GM18498 (cell line): ENCODE measurements at regions not wholly inside any gene's neighbourhood (a gene's known extent, or its start where the extent isn't known, plus 50 kb on each side); places are given as distances from the start of the nearest gene placed in this dataset.
"Not testable (repeated sequence)": the region's sequence is repeated elsewhere in the genome, so short reads cannot be mapped to it uniquely, and the experiment has no call there.

Experiments used
- ATAC-seq: cut with Tn5 transposase; IDR thresholded peaks from one replicate; pipeline ENCODE4 v1.9.1; 2021; ENCODE audit warnings: mild to moderate bottlenecking, moderate library complexity; ENCODE audit not compliant: unreplicated experiment

DNA sequence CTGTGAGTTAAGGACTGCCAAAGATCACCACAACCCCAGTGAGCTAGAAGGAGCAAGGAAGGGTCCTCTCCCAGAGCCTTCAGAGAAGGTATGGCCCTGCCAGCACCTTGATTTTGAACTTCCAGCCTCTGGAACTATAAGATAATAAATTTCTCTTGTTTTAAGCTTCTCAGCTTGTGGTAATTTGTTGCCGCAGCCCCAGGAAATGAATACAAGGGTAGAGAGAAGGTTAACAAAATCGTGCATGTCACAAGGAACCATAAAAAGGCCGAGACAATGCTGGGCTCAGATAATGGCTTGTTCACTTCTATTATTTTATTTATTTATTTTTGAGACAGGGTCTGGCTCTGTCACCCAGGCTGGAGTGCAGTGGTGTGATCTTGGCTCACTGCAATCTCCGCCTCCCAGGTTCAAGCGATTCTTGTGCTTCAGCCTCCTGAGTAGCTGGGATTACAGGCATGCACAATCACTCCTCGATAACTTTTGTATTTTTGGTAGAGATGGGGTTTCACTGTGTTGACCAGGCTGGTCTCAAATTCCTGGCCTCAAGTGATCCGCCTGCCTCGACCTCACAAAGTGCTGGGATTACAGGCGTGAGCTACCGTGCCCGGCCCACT lies 71.5 kb downstream of the WSB1 start:
- ATAC-seq: not testable (repeated sequence)

GRCh38 chr17:27366437-27366836 lies 72.5 kb downstream of the WSB1 start:
- ATAC-seq: no peak

DNA sequence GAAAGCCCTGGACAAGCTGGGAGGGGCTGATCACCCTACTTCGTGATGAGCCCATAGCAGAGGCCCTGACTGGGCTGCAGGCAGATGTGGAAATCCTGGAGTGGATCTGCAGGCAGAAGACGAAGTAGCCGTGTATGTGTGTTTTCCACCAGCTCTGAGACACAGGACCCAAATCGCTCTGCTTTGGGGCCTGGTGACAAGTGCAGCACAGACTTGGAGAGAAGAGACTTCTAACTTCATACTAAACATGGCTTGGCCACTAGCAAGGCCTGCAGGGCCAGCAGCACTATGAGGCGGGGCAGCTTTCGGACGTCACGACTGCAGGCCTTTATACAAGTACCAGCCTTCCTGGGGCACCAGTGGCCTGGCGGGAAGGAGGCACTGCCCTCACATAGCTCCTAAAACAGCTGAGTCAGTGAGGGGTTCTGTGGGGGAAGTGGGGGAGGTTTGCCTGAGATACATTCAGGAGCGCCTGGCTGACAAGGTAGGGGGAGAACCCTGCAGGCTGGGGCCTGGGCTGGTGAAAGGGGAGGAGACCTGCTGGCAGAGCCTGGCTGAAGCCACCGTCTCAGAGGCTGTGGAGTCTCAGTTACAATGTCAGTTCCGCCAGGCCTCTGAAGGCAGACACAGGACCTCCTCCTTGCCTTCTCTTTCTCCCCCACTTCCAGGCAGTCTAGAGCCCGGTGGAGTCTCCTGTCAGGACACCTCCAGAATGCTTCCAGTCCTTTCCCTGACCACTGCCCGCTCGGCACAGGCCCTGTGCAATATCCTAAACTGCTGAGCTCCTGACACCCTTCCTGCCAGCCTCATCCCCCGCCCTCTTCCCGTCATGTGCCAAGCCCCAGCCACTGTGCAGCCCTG lies 73.4 kb downstream of the WSB1 start:
- no peak for ATAC-seq

DNA sequence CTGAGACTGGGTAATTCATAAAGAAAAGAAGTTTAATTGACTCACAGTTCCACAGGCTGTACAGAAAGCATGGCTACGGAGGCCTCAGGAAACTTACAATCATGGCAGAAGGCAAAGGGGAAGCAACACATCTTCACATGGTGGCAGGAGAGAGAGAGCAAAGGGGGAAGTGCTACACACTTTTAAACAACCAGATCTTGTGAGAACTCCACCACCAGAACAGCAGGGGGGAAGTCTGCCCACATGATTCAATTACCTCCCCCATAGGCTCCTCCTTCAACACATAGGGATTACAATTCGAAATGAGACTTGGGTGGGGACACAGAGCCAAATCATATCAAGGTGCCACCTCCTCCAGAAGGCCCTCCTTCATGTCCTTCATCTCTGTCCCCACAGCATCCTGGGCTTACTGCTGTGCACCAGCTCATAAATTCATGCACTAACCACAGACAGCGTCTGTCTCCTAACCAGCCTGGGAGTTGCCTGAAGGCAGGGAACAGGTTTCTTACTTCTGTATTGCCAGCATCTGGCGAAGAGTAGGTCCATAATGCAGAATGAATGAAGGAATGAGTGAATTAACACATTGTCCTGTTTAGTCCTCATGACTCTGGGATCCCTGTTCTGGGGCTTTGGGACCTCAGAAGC lies 74.4 kb downstream of the WSB1 start:
- ATAC-seq: no peak

GRCh38 chr17:27368980-27369379 lies 75.1 kb downstream of the WSB1 start:
- no peak for ATAC-seq

- no peak for ATAC-seq
These were observed 76.9 kb downstream of the WSB1 start for GRCh38 chr17:27370776-27371175.

DNA sequence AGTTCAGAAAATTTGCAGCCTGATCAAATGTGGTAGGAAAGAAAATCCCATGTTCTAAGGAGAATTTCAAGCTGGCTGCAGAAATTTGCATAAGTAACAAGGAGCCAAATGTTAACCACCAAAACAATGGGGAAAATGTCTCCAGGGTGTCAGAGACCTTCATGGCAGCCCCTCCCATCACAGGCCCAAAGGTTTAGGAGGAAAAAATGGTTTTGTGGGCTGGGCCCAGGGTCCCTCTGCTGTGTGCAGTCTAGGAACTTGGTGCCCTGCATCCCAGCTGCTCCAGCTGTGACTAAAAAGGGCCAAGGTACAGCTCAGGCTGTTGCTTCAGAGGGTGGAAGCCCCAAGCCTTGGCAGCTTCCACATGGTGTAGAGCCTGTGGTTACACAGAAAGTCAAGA lies 79.8 kb downstream of the WSB1 start:
- ATAC-seq: not testable (repeated sequence)

DNA sequence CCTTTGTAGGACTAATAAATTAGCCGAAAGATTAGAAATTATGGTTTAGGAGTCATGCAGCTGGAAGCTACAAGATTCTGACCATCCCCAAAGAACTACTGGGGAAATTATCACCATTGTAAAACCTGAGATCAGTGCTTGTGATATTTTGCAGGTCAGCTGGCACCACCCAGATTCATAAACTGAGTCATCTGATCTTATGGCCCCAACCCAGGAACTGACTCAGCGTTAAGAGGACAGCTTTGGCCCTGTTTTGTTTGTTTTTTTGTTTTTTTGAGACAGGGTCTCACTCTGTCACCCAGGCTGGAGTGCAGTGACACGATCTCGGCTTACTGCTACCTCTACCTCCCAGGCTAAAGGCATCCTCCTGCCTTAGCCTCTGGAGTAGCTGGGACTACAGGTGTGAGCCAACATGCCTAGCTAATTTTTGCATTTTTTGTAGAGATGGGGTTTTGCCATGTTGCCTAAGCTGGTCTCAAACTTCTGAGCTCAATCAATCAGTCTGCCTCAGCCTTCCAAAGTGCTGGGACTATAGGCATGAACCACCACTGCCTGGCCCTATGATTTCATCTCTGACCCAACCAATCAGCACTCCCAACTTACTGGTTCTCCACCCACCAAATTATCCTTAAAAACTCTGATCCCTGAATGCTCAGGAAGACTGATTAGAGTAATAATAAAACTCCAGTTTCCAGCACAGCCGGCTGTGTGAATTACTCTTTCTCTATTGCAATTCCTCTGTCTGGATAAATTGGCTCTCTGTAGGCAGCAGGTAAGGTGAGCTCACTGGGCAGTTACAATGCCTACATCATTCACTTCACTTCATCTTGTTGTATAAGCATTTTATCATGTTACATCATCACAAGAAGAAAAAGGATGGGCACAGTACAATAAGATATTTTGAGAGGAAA lies 79.4 kb upstream of the KSR1 start:
- ATAC-seq: no peak

DNA sequence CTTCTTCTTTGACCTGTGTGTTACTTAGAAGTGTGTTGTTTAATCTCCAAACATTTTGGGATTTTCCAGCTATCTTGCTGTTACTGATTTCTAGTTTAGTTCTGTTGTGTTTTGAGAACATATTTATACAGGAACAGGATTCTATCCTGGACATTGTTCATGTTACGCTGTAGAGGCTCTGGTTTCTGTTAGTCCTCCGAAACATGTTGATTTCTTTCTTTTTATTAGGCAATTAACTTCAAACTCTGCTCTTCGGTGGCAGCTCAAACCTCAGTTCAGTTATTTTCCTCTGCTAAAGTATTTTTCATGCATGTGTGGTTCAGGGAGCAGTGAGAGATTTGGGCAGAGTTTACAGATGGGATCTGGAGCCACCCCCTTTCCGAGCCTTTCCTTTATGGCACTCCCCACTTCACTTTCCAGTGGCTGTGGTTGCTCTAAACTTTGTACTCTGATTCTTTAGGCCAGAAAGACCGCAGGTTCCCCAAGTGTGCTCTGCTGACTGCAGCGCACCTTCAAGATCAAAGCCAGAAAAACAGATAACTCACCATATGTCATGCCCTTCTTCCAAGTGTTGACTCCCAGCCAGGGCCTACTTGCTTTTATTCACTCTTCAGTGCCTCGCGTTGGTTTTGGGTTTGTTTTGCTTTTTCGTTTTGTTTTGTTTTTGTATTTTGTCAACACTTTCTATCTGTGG lies 77.6 kb upstream of the KSR1 start:
- no peak for ATAC-seq

- no peak for ATAC-seq
These were observed 76.2 kb upstream of the KSR1 start for GRCh38 chr17:27379888-27380533.

- no peak for ATAC-seq
These were observed 75.7 kb upstream of the KSR1 start for GRCh38 chr17:27380551-27380950.

- peak; percentile 65 for ATAC-seq
These were observed 75.2 kb upstream of the KSR1 start for GRCh38 chr17:27381007-27381501.

DNA sequence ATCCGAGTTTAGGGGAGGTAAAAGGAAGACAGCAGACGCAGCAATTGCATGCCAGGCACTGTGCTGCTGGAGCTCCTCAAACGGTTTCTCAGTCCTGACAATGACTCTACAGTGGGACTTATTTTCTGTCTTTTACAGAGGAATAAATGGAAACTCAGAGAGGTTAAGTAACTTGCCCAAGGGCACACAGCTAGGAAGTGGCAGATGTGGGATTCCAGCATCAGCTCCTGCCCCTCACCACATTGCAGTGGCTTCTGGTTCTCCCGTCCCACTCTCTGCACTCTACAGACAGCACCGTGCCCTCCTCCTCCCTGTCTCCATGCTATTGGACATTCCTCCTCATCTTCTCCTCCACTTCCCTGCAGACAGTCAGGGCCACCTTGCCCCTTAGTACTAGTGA lies 74.2 kb upstream of the KSR1 start:
- ATAC-seq: no peak

DNA sequence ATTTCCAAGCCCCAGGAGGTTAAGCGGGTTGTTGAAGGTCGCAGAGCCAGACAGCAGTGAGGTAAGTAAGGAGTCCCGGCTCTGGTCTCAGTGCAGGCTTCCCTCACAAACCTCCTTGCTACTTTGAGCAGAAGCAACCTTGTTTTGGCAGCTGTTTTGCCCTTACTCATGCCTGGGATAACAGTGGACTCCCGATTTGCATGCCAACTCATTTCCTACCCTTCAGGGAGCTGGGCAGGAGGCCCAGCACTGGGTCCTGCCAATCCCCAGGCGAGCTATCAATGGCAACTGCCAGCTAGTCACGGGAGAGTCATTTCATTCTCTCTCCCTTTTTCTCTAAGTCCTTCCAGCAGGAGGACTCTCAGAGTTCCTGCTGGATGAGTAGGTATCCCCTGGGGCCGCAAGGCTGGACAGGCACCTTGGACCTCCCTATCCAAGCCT lies 72.0 kb upstream of the KSR1 start:
- no peak for ATAC-seq

- ATAC-seq: no peak
These were observed 71.5 kb upstream of the KSR1 start for GRCh38 chr17:27384726-27385125.

GRCh38 chr17:27385626-27386025 lies 70.6 kb upstream of the KSR1 start:
- ATAC-seq: no peak

GRCh38 chr17:27386206-27387075 lies 69.8 kb upstream of the KSR1 start:
- ATAC-seq: no peak

- no peak for ATAC-seq
These were observed 66.6 kb upstream of the KSR1 start for GRCh38 chr17:27389542-27390140.
